ENCODE measurements at regions not wholly inside any gene's neighbourhood (a gene's known extent, or its start where the extent isn't known, plus 50 kb on each side); places are given as distances from the start of the nearest gene placed in this dataset.

GRCh38 chr18:77329651-77330050, 80.0 kb downstream of the GALR1 start:
- no peaks in the 10 kb centered on the region for H3K27me3 Mint-ChIP-seq (ENCODE audit: insufficient read depth, unreplicated experiment)
- intact Hi-C loops (cut with micrococcal nuclease), result no loop called here
- no TSS peak for BruUV-seq (replicated peaks)
- H3K27ac Mint-ChIP-seq (ENCODE audit: low read depth, unreplicated experiment), result no peak overlapping the region
- no peaks in the 10 kb centered on the region for H3K4me1 Mint-ChIP-seq (ENCODE audit: insufficient read depth, unreplicated experiment)
- ChIA-PET CTCF (no interaction called here), POLR2A (interaction anchor here (0.9 kb wide), 1 partner anchor 929 kb away, joined by 3 read pairs; no protein-coding TSS in a partner anchor)
- no peak for TF ChIP-seq CTCF (IDR thresholded peaks at IDR 0.05; ENCODE audit: unreplicated experiment)
- DNase-seq (ENCODE audit: unreplicated experiment), result no peak
- peaks cover 6% of the 10 kb centered on the region for H3K36me3 Mint-ChIP-seq (ENCODE audit: insufficient read depth, unreplicated experiment)
- no peak overlapping the region for H3K4me3 Mint-ChIP-seq (ENCODE audit: unreplicated experiment)
- H3K9me3 Mint-ChIP-seq (ENCODE audit: unreplicated experiment), result no peaks in the 10 kb centered on the region

- Mint-ChIP-seq H3K27ac (ENCODE audit: low read depth, unreplicated experiment) (no peak overlapping the region), H3K36me3 (ENCODE audit: insufficient read depth, unreplicated experiment) (no peaks in the 10 kb centered on the region), H3K9me3 (ENCODE audit: unreplicated experiment) (no peaks in the 10 kb centered on the region), H3K27me3 (ENCODE audit: insufficient read depth, unreplicated experiment) (peaks cover 11% of the 10 kb centered on the region), H3K4me1 (ENCODE audit: insufficient read depth, unreplicated experiment) (peaks cover 8% of the 10 kb centered on the region), H3K4me3 (ENCODE audit: unreplicated experiment) (no peak overlapping the region)
- ChIA-PET POLR2A (interaction anchor here (0.5 kb wide), 1 partner anchor 599 kb away, joined by 4 read pairs; no protein-coding TSS in a partner anchor), CTCF (no interaction called here)
- DNase-seq (ENCODE audit: unreplicated experiment), result no peak
- intact Hi-C loops (cut with micrococcal nuclease), result no loop called here
- no TSS peak for BruUV-seq (replicated peaks)
- no peak for TF ChIP-seq CTCF (IDR thresholded peaks at IDR 0.05; ENCODE audit: unreplicated experiment)
These were observed 85.2 kb downstream of the GALR1 start for GRCh38 chr18:77334876-77335275.

GRCh38 chr18:77337604-77338003, 88.0 kb downstream of the GALR1 start:
- no TSS peak for BruUV-seq (replicated peaks)

GRCh38 chr18:77339093-77339492, 89.4 kb downstream of the GALR1 start:
- Mint-ChIP-seq H3K9me3 (ENCODE audit: unreplicated experiment) (no peaks in the 10 kb centered on the region), H3K4me1 (ENCODE audit: insufficient read depth, unreplicated experiment) (peaks cover 8% of the 10 kb centered on the region), H3K27ac (ENCODE audit: low read depth, unreplicated experiment) (no peak overlapping the region), H3K4me3 (ENCODE audit: unreplicated experiment) (no peak overlapping the region), H3K27me3 (ENCODE audit: insufficient read depth, unreplicated experiment) (peaks cover 11% of the 10 kb centered on the region), H3K36me3 (ENCODE audit: insufficient read depth, unreplicated experiment) (no peaks in the 10 kb centered on the region)
- no peak for TF ChIP-seq CTCF (IDR thresholded peaks at IDR 0.05; ENCODE audit: unreplicated experiment)
- POLR2A ChIA-PET, result interaction anchor here (0.6 kb wide), 1 partner anchor 10 kb away, joined by 3 read pairs; no protein-coding TSS in a partner anchor
- CTCF ChIA-PET, result no interaction called here
- BruUV-seq (replicated peaks), result no TSS peak
- DNase-seq (ENCODE audit: unreplicated experiment), result no peak
- intact Hi-C loops (cut with micrococcal nuclease), result no loop called here

More at GRCh38 chr18:77337604-77338003, 88.0 kb downstream of the GALR1 start:
- ChIA-PET CTCF (no interaction called here), POLR2A (interaction anchor here (0.6 to 0.7 kb wide), 2 partner anchors 10 to 131 kb away, joined by 3 to 5 read pairs; no protein-coding TSS in a partner anchor)
- no peak for DNase-seq (ENCODE audit: unreplicated experiment)
- intact Hi-C loops (cut with micrococcal nuclease), result no loop called here
- TF ChIP-seq CTCF (IDR thresholded peaks at IDR 0.05; ENCODE audit: unreplicated experiment), result no peak
- H3K36me3 Mint-ChIP-seq (ENCODE audit: insufficient read depth, unreplicated experiment), result no peaks in the 10 kb centered on the region
- H3K9me3 Mint-ChIP-seq (ENCODE audit: unreplicated experiment), result no peaks in the 10 kb centered on the region
- peaks cover 8% of the 10 kb centered on the region for H3K4me1 Mint-ChIP-seq (ENCODE audit: insufficient read depth, unreplicated experiment)
- H3K4me3 Mint-ChIP-seq (ENCODE audit: unreplicated experiment), result no peak overlapping the region
- H3K27ac Mint-ChIP-seq (ENCODE audit: low read depth, unreplicated experiment), result no peak overlapping the region
- H3K27me3 Mint-ChIP-seq (ENCODE audit: insufficient read depth, unreplicated experiment), result peaks cover 11% of the 10 kb centered on the region

All from MCF 10A (cell line).